GM18907 (cell line): ENCODE measurements at regions not wholly inside any gene's neighbourhood (a gene's known extent, or its start where the extent isn't known, plus 50 kb on each side); places are given as distances from the start of the nearest gene placed in this dataset.
A peak's percentile ranks its signal among the peaks of the same experiment; 100 is the strongest.

Source experiments
- ATAC-seq: cut with Tn5 transposase; IDR thresholded peaks from one replicate; pipeline ENCODE4 v1.9.1; 2021; ENCODE audit warnings: mild to moderate bottlenecking, moderate library complexity; ENCODE audit not compliant: unreplicated experiment

- ATAC-seq = no peak
Measured at GRCh38 chr5:35282810-35283209, 52.5 kb upstream of the PRLR start.

GRCh38 chr5:35281613-35282012 is 51.3 kb upstream of the PRLR start:
- ATAC-seq = peak; percentile 71
